NCI-H774 (cell line): ENCODE measurements at regions not wholly inside any gene's neighbourhood (a gene's known extent, or its start where the extent isn't known, plus 50 kb on each side); places are given as distances from the start of the nearest gene placed in this dataset.
A peak's percentile ranks its signal among the peaks of the same experiment; 100 is the strongest.

Experiments used
- DNase-seq: peaks from one replicate; lab custom pipeline; 2025; lab: John Stamatoyannopoulos, UW

- no peak for DNase-seq
These were observed 153.4 kb upstream of the GULP1 start for GRCh38 chr2:188138313-188138712.

DNA sequence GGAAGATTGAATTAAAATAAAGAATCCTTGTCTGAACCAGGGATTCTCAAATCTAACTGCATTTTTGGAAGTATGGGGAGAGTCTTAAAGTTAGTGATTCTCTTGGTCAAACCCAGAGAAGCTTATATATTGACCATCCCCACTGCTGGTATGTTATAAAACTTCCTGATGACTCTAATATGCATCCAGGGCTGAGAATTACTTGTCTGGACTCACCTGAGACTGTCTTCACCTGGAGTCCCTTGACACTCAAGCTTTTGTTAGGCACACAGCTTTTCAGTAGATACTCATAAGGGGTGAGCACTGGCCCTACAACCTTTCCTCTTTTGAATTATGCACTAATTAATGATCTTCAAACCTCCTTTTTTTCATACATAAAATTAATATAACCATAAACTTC, 149.6 kb upstream of the GULP1 start:
- no peak for DNase-seq

DNA sequence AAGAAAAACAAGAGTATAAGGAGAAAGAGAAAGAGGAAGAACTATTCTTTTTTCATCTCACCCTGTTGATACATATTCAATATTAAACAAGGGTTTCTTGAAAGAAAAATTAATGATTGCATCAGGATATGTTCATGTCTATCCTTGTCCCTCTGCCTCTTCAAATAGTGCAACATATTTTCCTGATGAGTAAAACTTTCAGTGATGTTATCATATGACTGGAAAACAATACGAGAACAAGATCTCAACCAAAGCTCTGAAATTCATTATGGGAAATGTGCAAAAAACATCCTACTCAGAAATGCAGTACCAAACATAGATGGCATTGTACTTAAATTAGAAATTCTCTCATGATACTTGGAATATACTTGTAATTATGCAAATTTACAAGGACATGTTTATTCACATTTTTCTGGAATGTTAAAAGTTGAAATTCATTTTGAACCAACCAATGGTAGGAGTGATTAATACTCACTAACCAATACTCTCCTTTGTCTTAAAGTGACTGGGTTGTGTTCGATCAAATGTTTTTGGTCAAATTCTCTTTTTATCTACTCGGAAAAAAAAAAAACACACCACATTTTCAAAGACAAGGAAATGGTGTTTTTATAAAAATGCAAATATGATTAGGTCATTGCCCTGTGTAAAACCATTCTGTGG, 148.9 kb upstream of the GULP1 start:
- DNase-seq: no peak

DNA sequence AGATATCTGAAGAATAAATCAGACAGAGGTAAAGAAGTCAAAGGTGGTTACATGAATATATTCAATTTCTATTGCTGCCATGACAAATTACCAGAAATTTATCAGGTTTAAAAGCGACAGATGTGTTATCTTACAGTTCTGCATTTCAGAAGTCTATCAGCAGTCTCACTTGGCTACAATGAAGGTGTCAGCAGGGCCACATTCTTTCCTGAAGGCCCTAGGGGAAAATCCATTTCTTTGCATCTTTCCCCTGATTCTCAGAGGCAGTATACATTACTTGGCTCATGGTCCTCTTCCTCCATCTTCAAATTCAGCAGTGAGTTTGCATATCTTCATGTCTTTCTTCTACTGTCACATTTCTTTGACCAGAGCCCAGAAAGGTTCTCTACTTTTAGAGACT, 145.8 kb upstream of the GULP1 start:
- no peak for DNase-seq

- DNase-seq: peak; percentile 46
These were observed 144.8 kb upstream of the GULP1 start for GRCh38 chr2:188146888-188147287.

DNA sequence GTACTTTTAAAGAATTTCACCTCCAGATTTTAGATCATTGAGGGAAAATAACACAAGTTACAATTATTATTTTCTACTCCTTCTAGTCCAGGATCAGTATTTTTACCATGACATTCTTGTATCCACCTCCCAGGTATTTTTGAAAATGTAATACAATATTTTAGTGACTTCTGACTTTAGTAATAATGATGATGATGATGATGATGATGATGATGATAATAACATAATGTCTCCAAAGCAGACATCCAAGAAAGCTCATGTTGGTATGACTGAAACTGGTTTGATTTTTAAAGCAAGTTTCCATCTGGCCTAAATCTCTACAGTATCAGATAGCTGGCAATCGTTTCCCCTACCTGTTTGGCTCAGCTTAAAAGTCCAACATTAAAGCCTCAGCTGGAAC, 140.0 kb upstream of the GULP1 start:
- no peak for DNase-seq

DNA sequence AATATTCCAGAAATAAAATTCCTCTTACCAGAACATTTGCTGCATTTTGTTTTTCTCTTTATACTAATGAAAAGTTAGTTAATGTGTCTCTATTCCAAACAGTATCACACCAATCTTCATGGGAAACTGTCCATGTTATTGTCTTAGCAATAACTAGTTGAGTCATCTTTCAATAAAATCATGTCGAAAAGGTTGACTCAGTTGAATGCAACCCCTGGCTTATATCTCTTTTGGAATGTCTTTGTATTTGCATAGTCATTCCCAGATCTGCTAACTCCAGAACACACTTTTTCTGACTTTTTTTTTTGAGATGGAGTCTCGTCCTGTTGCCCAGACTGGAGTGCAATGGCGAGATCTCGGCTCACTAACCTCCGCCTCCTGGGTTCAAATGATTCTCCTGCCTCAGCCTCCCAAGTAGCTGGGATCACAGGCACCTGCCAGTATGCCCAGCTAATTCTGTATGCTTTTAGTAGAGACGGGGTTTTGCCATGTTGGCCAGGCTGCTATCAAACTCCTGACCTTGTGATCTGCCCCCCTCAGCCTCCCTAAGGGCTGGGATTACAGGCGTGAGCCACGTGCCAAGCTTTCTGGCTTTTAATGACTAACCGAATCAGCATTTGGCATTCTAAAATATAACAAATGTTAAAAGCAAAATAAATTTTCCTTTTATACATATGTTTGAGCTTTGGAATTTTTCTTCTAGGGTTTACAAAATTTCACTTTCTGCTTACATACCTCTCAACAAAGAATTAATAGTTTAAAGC, 133.2 kb upstream of the GULP1 start:
- no peak for DNase-seq

GRCh38 chr2:188159484-188159883, 132.2 kb upstream of the GULP1 start:
- DNase-seq: no peak

- DNase-seq: no peak
These were observed 121.3 kb upstream of the GULP1 start for GRCh38 chr2:188170356-188170755.

DNA sequence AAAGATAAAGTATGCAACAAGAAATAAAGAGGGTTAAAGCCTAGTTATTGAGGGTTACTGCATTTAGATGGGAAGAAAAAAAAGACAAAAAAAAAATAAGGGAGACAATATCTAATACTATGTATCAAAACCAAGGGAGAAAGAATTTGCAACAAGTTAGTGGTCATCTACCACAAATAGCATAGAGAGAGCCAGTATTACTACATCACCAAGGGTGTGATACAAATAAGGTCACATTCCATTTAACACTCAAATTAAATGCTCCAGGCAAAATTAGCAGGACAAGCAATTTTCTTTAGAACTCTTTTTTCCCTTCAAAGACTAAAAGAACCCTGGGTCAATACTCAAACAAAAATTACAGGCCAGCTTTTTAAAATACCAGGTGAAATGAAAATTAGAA, 115.1 kb upstream of the GULP1 start:
- DNase-seq: no peak

DNA sequence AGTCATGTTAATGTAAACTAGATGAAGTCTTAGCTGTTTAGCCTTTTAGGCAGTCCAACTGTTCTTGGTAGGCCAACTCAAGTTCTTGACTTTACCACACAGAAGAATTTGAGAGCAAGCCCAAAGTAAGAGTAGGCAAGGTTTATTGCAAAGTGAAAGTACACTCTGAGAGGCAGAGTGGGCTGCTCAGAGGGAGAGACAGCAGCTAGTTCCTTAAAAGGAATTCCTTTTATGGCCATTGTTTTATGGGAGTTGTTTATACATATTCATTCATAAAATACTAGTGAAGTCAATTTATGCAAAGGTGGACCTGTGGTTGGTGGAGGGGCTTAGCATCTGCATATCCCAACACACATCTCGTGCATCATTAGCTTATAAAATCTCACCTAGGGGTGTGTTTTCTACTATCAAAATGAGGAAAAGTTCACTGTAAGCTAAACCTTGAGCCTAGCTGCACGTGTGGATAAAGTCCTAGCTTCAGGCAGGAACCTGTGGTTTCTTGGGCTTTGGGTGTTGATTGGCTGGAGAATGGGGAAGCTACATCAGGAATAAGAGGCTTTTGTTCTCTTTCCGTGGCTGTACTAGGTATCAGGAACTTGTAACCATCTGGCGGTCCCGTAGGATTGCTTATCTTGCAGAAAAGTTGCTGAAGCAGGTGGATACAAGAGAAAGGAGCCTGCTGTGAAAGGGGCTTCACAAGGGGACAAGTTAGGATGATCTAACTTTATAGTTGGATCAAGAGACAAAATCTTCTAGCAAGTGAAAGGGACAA, 110.4 kb upstream of the GULP1 start:
- no peak for DNase-seq

- DNase-seq: no peak
These were observed 109.8 kb upstream of the GULP1 start for GRCh38 chr2:188181884-188182283.

- DNase-seq: peak; percentile 88
These were observed 103.9 kb upstream of the GULP1 start for GRCh38 chr2:188187726-188188125.

DNA sequence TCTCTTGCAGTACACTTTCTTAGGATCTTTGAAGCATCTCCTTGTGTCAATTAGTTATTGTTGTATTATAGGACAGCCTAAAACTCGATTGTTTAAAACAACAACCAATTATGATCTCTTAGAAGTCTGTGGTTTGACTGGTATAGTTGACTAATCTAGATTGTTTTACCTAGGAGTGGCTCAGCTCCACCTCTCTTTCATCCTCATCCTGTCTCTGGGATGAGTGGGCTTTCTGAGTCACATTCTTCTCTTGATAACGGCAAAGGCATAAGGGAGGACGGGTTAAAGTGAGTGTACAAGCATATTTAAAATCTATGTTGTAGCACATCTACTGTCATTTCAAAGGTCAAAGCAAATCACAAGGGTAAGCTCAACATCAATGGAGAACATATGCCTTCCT, 102.3 kb upstream of the GULP1 start:
- no peak for DNase-seq

DNA sequence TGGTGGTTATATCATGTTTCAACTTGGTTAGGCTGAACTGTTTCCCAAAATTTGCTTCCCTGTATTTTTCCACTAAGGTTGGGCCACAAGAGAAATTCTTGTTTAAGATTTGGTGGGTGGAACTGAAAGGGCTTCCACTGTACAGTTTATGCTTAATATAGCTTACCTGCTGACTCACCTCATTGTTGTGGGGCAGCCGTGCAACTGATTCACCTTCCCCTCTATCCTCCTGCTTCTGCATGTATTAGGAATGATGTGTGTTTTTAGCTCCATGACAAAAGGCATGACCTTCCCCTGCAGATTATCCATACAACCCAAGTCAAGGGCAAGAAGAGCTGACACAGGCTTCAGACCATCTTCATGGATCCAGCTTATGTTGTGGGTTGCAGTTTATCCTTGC, 98.4 kb upstream of the GULP1 start:
- no peak for DNase-seq

DNA sequence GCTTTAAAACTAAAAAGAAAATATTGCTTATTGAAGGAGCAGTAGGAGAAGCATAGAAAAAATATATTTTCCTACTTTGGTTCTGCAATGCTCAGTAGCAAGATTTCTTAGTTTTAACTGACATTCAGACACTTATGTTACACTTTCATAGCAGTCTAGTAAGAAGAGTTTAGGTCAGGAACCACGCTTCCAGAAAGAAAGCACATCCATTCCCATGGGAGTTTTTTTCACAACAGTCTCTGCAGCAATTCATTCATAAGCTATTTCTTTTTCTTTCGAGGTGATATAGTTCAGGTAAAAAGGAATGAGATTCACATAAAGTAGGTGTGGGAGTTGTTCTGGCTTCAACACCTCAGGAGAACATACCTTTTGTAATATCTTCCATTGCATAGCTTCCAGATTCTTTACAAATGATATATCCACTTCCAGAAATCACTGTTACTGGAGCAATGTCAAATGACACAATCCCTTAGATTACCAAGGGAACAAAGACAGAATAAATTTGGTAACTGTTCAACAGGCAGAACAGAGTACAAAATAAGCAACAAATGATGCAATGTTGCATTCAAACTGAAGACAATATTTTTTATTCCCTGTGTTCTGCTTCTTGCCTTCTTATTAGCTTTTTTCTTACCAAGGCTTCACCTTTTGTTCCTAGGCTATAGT, 95.2 kb upstream of the GULP1 start:
- DNase-seq: no peak

GRCh38 chr2:188199716-188200128, 92.0 kb upstream of the GULP1 start:
- DNase-seq: no peak

DNA sequence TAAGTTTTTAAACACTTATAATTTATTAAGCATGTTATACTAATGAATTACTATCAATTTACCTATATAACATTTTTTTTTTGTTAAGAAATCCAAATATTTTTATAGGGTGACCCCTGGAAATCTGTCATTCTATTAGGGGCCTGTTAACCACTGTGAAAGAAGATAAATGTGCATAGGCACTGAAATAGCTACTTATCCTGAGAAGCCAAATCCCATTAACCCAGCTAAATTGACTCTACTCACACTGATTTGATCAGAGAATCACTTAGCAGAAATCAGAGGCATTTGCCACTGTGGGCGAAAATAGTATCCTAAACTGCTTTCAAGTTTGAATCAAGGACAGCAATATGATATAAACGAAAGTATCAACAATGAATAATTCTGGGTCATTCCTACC, 90.0 kb upstream of the GULP1 start:
- no peak for DNase-seq

- no peak for DNase-seq
These were observed 88.9 kb upstream of the GULP1 start for GRCh38 chr2:188202777-188203176.

- DNase-seq: no peak
These were observed 87.9 kb upstream of the GULP1 start for GRCh38 chr2:188203776-188204175.

GRCh38 chr2:188204824-188205223, 86.8 kb upstream of the GULP1 start:
- no peak for DNase-seq

- DNase-seq: no peak
These were observed 84.1 kb upstream of the GULP1 start for GRCh38 chr2:188207554-188207953.

GRCh38 chr2:188209218-188209617, 82.5 kb upstream of the GULP1 start:
- DNase-seq: no peak
